K562 (cell line): ENCODE measurements at regions not wholly inside any gene's neighbourhood (a gene's known extent, or its start where the extent isn't known, plus 50 kb on each side); places are given as distances from the start of the nearest gene placed in this dataset.

Experiments used
- ARID1B ChIP-seq: fragments of 450-650 bp; IDR thresholded peaks from 2 replicates; pipeline ENCODE4 v1.6.1; 2016; ENCODE audit warnings: antibody characterized with exemption, mild to moderate bottlenecking, inconsistent platforms
- ATF3 ChIP-seq, 2 experiments: fragments of 450-650 bp in 1 of 2; sonication (generic) in 1 of 2; formaldehyde crosslinking in 1 of 2; IDR thresholded peaks in 1 of 2; conservative IDR thresholded peaks in 1 of 2; 2 replicates each; pipeline versions ENCODE4 v1.6.1 to v1.8.1; 2016 to 2023; ENCODE audit warnings: mild to moderate bottlenecking in 2 of 2, moderate library complexity in 2 of 2, inconsistent platforms in 1 of 2, missing genetic modification reagents in 1 of 2
- BRD4 ChIP-seq: fragments of 200-600 bp; sonication (generic); IDR thresholded peaks from 2 replicates; pipeline ENCODE4 v1.6.1; 2017; ENCODE audit warnings: inconsistent platforms
- CREB3 ChIP-seq: fragments of 450-650 bp; conservative IDR thresholded peaks from 2 replicates; pipeline ENCODE4 v1.6.1; 2016; ENCODE audit warnings: missing genetic modification characterization, low read depth, mild to moderate bottlenecking, missing compliant biosample characterization, moderate library complexity
- DDX20 ChIP-seq: fragments of 450-650 bp; IDR thresholded peaks from 2 replicates; pipeline ENCODE4 v1.6.1; 2016; ENCODE audit warnings: missing genetic modification characterization, low read depth, mild to moderate bottlenecking, missing compliant biosample characterization, moderate library complexity
- E2F3 ChIP-seq: fragments of 250-450 bp; sonication (Bioruptor Pico); IDR thresholded peaks from 2 replicates; pipeline ENCODE4 v1.4.0; 2020; ENCODE audit warnings: mild to moderate bottlenecking
- GATAD2A ChIP-seq: fragments of 450-650 bp; IDR thresholded peaks from 2 replicates; pipeline ENCODE4 v1.6.1; 2017
- MEIS2 ChIP-seq: fragments of 450-650 bp; IDR thresholded peaks from 2 replicates; pipeline ENCODE4 v1.6.1; 2014; ENCODE audit warnings: mild to moderate bottlenecking; ENCODE audit not compliant: partially characterized antibody
- MTA1 ChIP-seq: fragments of 450-650 bp; IDR thresholded peaks from 2 replicates; pipeline ENCODE4 v1.6.1; 2017; ENCODE audit warnings: borderline replicate concordance
- MTA3 ChIP-seq: fragments of 450-650 bp; formaldehyde crosslinking; IDR thresholded peaks from 2 replicates; pipeline ENCODE4 v1.6.1; 2017; ENCODE audit warnings: mild to moderate bottlenecking, borderline replicate concordance
- POLR2B ChIP-seq: fragments of 450-650 bp; IDR thresholded peaks from 2 replicates; pipeline ENCODE4 v1.6.1; 2018; ENCODE audit warnings: low read depth; ENCODE audit not compliant: partially characterized antibody
- SMARCA4 ChIP-seq: fragments of 450-650 bp; IDR thresholded peaks from 2 replicates; pipeline ENCODE4 v1.6.1; 2016
- TEAD1 ChIP-seq, 2 experiments: fragments of 450-650 bp in 1 of 2; sonication (generic) in 1 of 2; formaldehyde crosslinking; IDR thresholded peaks; 2 replicates each; pipeline versions ENCODE4 v1.4.0 to v1.8.0; 2020 to 2022; ENCODE audit warnings: mild to moderate bottlenecking in 2 of 2, missing genetic modification reagents in 1 of 2
- VEZF1 ChIP-seq: fragments of 200-800 bp; sonication (Bioruptor generic); IDR thresholded peaks from 2 replicates; pipeline ENCODE4 v1.6.1; 2017; ENCODE audit warnings: missing genetic modification characterization, missing compliant biosample characterization
- ZEB2 ChIP-seq: fragments of 450-650 bp; IDR thresholded peaks from 2 replicates; pipeline ENCODE4 v1.6.1; 2016
- ZNF174 ChIP-seq: fragments of 250-450 bp; sonication (Bioruptor Pico); IDR thresholded peaks from 2 replicates; pipeline ENCODE4 v1.4.0; 2020; ENCODE audit warnings: mild to moderate bottlenecking
- ZNF175 ChIP-seq: fragments of 200-800 bp; sonication (Bioruptor generic); IDR thresholded peaks from 2 replicates; pipeline ENCODE4 v1.6.1; 2016; ENCODE audit warnings: low read depth, mild to moderate bottlenecking, missing genetic modification characterization, missing compliant biosample characterization
- ZNF609 ChIP-seq: sonication (generic); formaldehyde crosslinking; IDR thresholded peaks from 2 replicates; pipeline ENCODE4 v1.8.1; 2023; ENCODE audit warnings: missing genetic modification reagents, mild to moderate bottlenecking, borderline replicate concordance
- ZZZ3 ChIP-seq: fragments of 450-650 bp; IDR thresholded peaks from 2 replicates; pipeline ENCODE4 v1.6.1; 2016; ENCODE audit warnings: antibody characterized with exemption, mild to moderate bottlenecking, moderate library complexity

GRCh38 chr6:146912730-146913685, 291.2 kb upstream of the STXBP5 start (continued):
- TF ChIP-seq POLR2B (peak; percentile 20), ZNF174 (CRISPR knock-in tag) (0 out of 2 replicates have a peak, but pooled peaks have one; percentile 12), TEAD1 (CRISPR knock-in tag; IDR thresholded peaks at IDR 0.05) (peak in 1 of 2 experiments; percentile 4; a peak in 1 of 4 replicates), BRD4 (no peak), GATAD2A (0 out of 2 replicates have a peak, but pooled peaks have one; percentile 6), ZZZ3 (no peak), MTA1 (0 out of 2 replicates have a peak, but pooled peaks have one; percentile 25), ZNF609 (CRISPR knock-in tag) (no peak), ATF3 (IDR thresholded peaks at IDR 0.05) (no peak), ATF3 (CRISPR knock-in tag; conservative IDR thresholded peaks at IDR 0.05) (no peak), DDX20 (peak; percentile 13; the same call in 1 of the 2 replicates), SMARCA4 (peak; percentile 20), ZEB2 (0 out of 2 replicates have a peak, but pooled peaks have one; percentile 37), CREB3 (peak; percentile 25; the same call in 1 of the 2 replicates), E2F3 (0 out of 2 replicates have a peak, but pooled peaks have one; percentile 36), ZNF175 (CRISPR knock-in tag) (peak; percentile 46; the same call in 1 of the 2 replicates), MTA3 (peak; percentile 22; the same call in 1 of the 2 replicates), ARID1B (0 out of 2 replicates have a peak, but pooled peaks have one; percentile 8), MEIS2 (peak; percentile 64), VEZF1 (0 out of 2 replicates have a peak, but pooled peaks have one; percentile 10)
